Common myeloid progenitor, CD34-positive (primary cell): ENCODE measurements at regions not wholly inside any gene's neighbourhood (a gene's known extent, or its start where the extent isn't known, plus 50 kb on each side); places are given as distances from the start of the nearest gene placed in this dataset.

ENCODE experiments used
- CTCF ChIA-PET: fragments of 350-600 bp; sonication (Branson Sonifier 250); formaldehyde crosslinking; loops from one replicate; lab custom pipeline; 2021; ENCODE audit warnings: antibody characterized with exemption; lab: Charles Lee
- POLR2A ChIA-PET: fragments of 350-600 bp; sonication (Branson Sonifier 250); formaldehyde crosslinking; loops from one replicate; lab custom pipeline; 2021; ENCODE audit warnings: antibody characterized with exemption; lab: Charles Lee
- DNase-seq, 3 donors: peaks; one replicate each; pipeline versions ENCODE4 v3.0.0 to v3.0.0-alpha.2; 2013
- H3K27ac ChIP-seq, 2 experiments: 1 replicate in 1 of 2; 2 replicates in 1 of 2; pipeline ENCODE4 v1.7.0; 2013; ENCODE audit warnings: inconsistent platforms in 2 of 2, low read length in 2 of 2, mild to moderate bottlenecking in 2 of 2, low read depth in 1 of 2, moderate library complexity in 1 of 2; ENCODE audit not compliant: severe bottlenecking in 2 of 2, insufficient read depth in 1 of 2, poor library complexity in 1 of 2
- H3K27me3 ChIP-seq, 5 experiments: replicated peaks in 2 of 5; 1 replicate in 3 of 5; 2 replicates in 2 of 5; pipeline versions ENCODE4 v1.6.1 to v1.7.0; 2013; ENCODE audit warnings: low read length in 4 of 5, mild to moderate bottlenecking in 2 of 5, moderate library complexity in 2 of 5, inconsistent platforms in 1 of 5; ENCODE audit not compliant: insufficient read depth in 5 of 5, control insufficient read depth in 4 of 5
- H3K36me3 ChIP-seq, 4 experiments: 1 replicate in 2 of 4; 2 replicates in 2 of 4; pipeline versions ENCODE4 v1.6.1 to v1.7.0; 2013; ENCODE audit warnings: low read length in 3 of 4, control low read depth in 1 of 4, mild to moderate bottlenecking in 1 of 4; ENCODE audit not compliant: control insufficient read depth in 4 of 4, insufficient read depth in 4 of 4
- H3K4me1 ChIP-seq, 4 experiments: 1 replicate in 3 of 4; 2 replicates in 1 of 4; pipeline versions ENCODE4 v1.6.1 to v1.7.1; 2013; ENCODE audit warnings: low read length in 3 of 4, mild to moderate bottlenecking in 3 of 4, control low read depth in 1 of 4, inconsistent platforms in 1 of 4, moderate library complexity in 1 of 4; ENCODE audit not compliant: control insufficient read depth in 4 of 4, insufficient read depth in 4 of 4; ENCODE audit errors: control extremely low read depth in 1 of 4
- H3K4me3 ChIP-seq, 7 experiments: 1 replicate in 4 of 7; 2 replicates in 3 of 7; pipeline versions ENCODE4 v1.5.1 to v1.7.0; 2013; ENCODE audit warnings: mild to moderate bottlenecking in 7 of 7, low read length in 6 of 7, moderate library complexity in 6 of 7, inconsistent platforms in 2 of 7, low read depth in 2 of 7, control low read depth in 1 of 7; ENCODE audit not compliant: insufficient read depth in 4 of 7, control insufficient read depth in 1 of 7; ENCODE audit errors: extremely low read depth in 1 of 7
- H3K9me3 ChIP-seq, 5 experiments: 1 replicate in 4 of 5; 2 replicates in 1 of 5; pipeline versions ENCODE4 v1.6.1 to v1.7.1; 2013; ENCODE audit warnings: low read length in 4 of 5, mild to moderate bottlenecking in 2 of 5, inconsistent platforms in 1 of 5, low read depth in 1 of 5, moderate library complexity in 1 of 5; ENCODE audit not compliant: control insufficient read depth in 4 of 5, insufficient read depth in 2 of 5; ENCODE audit errors: control extremely low read depth in 1 of 5
- WGBS: methylation state at CpG from one replicate; pipeline ENCODE4 v1.1.5; 2013; ENCODE audit not compliant: insufficient coverage; 5-methylcytosine and 5-hydroxymethylcytosine counted together

- WGBS: 100% methylated on average over 3 of the region's 6 CpGs
- POLR2A ChIA-PET: no interaction called here
- DNase-seq: no peak
Measured at GRCh38 chr2:123762221-123762620, 262.9 kb upstream of the CNTNAP5 start.

DNA sequence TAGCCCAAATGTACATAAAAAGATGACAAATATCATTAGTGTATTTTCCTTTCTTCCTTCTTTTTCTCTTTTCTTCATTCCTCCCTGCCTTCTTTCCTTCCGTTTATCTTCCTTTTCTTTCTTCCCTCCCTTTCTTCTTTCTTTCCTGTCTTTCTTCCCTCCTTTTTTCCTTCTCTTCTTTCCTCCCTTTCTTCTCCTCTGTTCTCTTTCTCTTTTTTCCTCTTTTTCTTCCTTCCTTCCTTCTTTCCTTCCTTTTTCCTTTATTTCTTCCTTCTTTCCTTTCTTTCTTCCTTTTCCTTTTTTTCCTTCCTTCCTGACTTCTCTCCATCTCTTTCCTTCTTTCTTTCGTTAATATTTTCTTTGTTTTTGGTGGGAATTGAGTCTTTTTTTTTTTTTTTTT is 256.9 kb upstream of the CNTNAP5 start:
- Histone ChIP-seq H3K36me3 (peaks cover 0 to 14% (median 4%) of the 10 kb centered on the region in 4 experiments), H3K4me1 (peaks cover 14 to 24% (median 17%) of the 10 kb centered on the region in 4 experiments), H3K4me3 (no peak overlapping the region), H3K27ac (no peak overlapping the region), H3K9me3 (peaks cover 0 to 6% (median 0%) of the 10 kb centered on the region in 5 experiments), H3K27me3 (no peaks in the 10 kb centered on the region)
- no peak for DNase-seq
- ChIA-PET CTCF (no interaction called here), POLR2A (no interaction called here)
- 96% methylated on average over 1 of the region's 2 CpGs for WGBS

More at GRCh38 chr2:123762221-123762620, 262.9 kb upstream of the CNTNAP5 start:
- H3K9me3 ChIP-seq: peaks cover 0 to 21% (median 4%) of the 10 kb centered on the region in 5 experiments
- H3K36me3 ChIP-seq: peaks cover 0 to 15% (median 6%) of the 10 kb centered on the region in 4 experiments
- H3K27ac ChIP-seq: no peak overlapping the region
- no peaks in the 10 kb centered on the region for H3K4me1 ChIP-seq
- no peaks in the 10 kb centered on the region for H3K27me3 ChIP-seq
- H3K4me3 ChIP-seq: no peak overlapping the region
- CTCF ChIA-PET: no interaction called here

GRCh38 chr2:123769001-123769400 is 256.1 kb upstream of the CNTNAP5 start:
- Histone ChIP-seq H3K4me3 (no peak overlapping the region), H3K36me3 (peaks cover 0 to 14% (median 4%) of the 10 kb centered on the region in 4 experiments), H3K27me3 (no peaks in the 10 kb centered on the region), H3K9me3 (peaks cover 0 to 6% (median 0%) of the 10 kb centered on the region in 5 experiments), H3K27ac (no peak overlapping the region), H3K4me1 (peaks cover 14 to 24% (median 17%) of the 10 kb centered on the region in 4 experiments)
- DNase-seq: no peak
- no CpG with 5 or more reads among the region's 2 CpGs for WGBS
- ChIA-PET CTCF (no interaction called here), POLR2A (no interaction called here)

GRCh38 chr2:123770996-123771720 is 253.9 kb upstream of the CNTNAP5 start:
- peaks cover 14 to 24% (median 17%) of the 10 kb centered on the region in 4 experiments for H3K4me1 ChIP-seq
- H3K36me3 ChIP-seq: peaks cover 0 to 14% (median 4%) of the 10 kb centered on the region in 4 experiments
- peak overlapping the region in 1 of 2 experiments; percentile 31 for H3K27ac ChIP-seq
- no peak overlapping the region for H3K4me3 ChIP-seq
- ChIA-PET CTCF (interaction anchor here (1.4 kb wide), 3 partner anchors 13 to 154 kb away, joined by 3 to 4 read pairs (median 3); no protein-coding TSS in a partner anchor), POLR2A (no interaction called here)
- peak; percentile 14 to 91 (median 85) for DNase-seq
- H3K27me3 ChIP-seq: no peaks in the 10 kb centered on the region
- H3K9me3 ChIP-seq: peaks cover 0 to 4% (median 0%) of the 10 kb centered on the region in 5 experiments
- WGBS: 14% methylated on average over 1 of the region's 1 CpG

DNA sequence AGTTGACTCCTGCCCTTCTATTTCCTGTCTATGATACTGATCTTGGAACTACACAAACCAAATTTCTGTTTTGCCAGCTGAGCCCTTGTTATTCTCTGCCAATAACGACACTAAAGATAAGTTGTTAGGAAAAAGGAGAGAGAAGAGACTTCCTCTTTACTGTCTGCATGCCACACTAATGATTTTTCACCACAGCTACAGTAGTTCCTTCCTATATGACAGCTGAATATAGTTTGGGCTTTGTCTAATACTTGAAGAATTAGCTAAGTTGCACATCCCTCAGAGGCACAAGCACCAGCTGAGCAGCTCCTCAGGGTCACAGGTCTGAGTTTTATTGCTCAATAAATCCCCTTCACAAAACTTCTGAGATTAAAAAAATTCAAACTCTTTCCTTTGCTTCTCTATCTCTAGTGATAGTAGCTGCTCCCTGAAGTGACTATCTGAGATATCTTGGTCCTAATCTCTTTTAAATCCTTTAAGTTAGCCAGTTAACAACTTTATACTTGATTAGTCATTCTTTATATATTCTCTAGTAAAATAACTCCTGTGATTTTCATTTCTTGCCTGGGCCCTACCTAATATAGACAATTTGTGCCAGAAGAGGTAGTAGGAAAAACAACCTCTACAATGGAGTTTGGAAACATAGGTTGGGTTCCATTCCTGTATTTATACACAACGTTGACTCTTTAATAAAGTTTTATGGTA is 253.0 kb upstream of the CNTNAP5 start:
- CTCF ChIA-PET: interaction anchor here (1.4 kb wide), 3 partner anchors 12 to 153 kb away, joined by 3 to 4 read pairs (median 3); no protein-coding TSS in a partner anchor
- Histone ChIP-seq H3K9me3 (peaks cover 0 to 1% (median 0%) of the 10 kb centered on the region in 5 experiments), H3K27ac (peak overlapping the region in 1 of 2 experiments; percentile 21), H3K27me3 (no peaks in the 10 kb centered on the region), H3K4me3 (no peak overlapping the region), H3K4me1 (peaks cover 14 to 24% (median 17%) of the 10 kb centered on the region in 4 experiments), H3K36me3 (peaks cover 0 to 8% (median 2%) of the 10 kb centered on the region in 4 experiments)
- WGBS: no CpG with 5 or more reads among the region's 2 CpGs
- peak; percentile 8 to 85 (median 74) for DNase-seq
- POLR2A ChIA-PET: no interaction called here

DNA sequence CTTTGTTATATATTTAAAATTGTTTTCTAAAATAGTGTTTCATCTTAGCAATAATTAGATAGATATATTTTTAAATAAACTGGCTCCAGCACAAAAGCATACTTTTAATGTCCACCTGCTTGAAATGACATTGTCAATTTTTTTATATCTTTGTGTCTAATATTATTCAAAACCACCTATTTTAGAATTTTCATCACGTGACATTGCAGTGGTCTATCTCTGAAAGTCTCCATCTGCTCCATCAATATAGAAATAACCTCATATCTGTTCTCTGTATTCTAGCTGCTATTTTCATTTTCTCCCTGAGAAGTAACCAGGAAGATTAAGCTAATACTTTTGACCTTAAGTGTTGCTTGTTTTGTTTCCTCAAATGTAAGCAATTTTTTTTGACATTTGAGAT is 248.0 kb upstream of the CNTNAP5 start:
- CTCF ChIA-PET: no interaction called here
- no peak overlapping the region for H3K27ac ChIP-seq
- no peak for DNase-seq
- no peaks in the 10 kb centered on the region for H3K27me3 ChIP-seq
- POLR2A ChIA-PET: no interaction called here
- no peaks in the 10 kb centered on the region for H3K9me3 ChIP-seq
- peaks cover 0 to 2% (median 0%) of the 10 kb centered on the region in 4 experiments for H3K36me3 ChIP-seq
- peaks cover 6 to 12% (median 7%) of the 10 kb centered on the region in 4 experiments for H3K4me1 ChIP-seq
- H3K4me3 ChIP-seq: no peak overlapping the region
- WGBS: no CpG with 5 or more reads among the region's 1 CpG
